AG04449 (cell line): ENCODE measurements at regions not wholly inside any gene's neighbourhood (a gene's known extent, or its start where the extent isn't known, plus 50 kb on each side); places are given as distances from the start of the nearest gene placed in this dataset.

Experiments
- CTCF ChIA-PET: fragments of 350-600 bp; formaldehyde crosslinking; extraction: SDS; loops from one replicate; lab custom pipeline; 2021; ENCODE audit warnings: antibody characterized with exemption; lab: Yijun Ruan, JAX
- POLR2A ChIA-PET: fragments of 400-600, 350-600 bp; formaldehyde crosslinking; extraction: SDS; loops from one replicate; lab custom pipeline; 2020; ENCODE audit warnings: antibody characterized with exemption, inconsistent platforms; lab: Yijun Ruan, JAX
- DNase-seq: peaks from one replicate; pipeline ENCODE4 v3.0.0-alpha.2; 2010; ENCODE audit warnings: low read depth, low spot score
- H3K4me3 ChIP-seq: 2 replicates; pipeline ENCODE4 v1.5.1; 2011; ENCODE audit warnings: low read depth, mild to moderate bottlenecking, control low read depth, low read length
- TF ChIP-seq, protein P1 (sequence below): IDR thresholded peaks from one replicate; pipeline ENCODE4 v1.5.1; 2011; ENCODE audit warnings: mild to moderate bottlenecking, moderate library complexity, low read length, control low read depth, inconsistent platforms; ENCODE audit not compliant: insufficient read depth; ENCODE audit errors: missing control alignments

- no peak for DNase-seq
- no peak overlapping the region for H3K4me3 ChIP-seq
- ChIA-PET CTCF (no interaction called here), POLR2A (no interaction called here)
- TF ChIP-seq, protein P1, sequence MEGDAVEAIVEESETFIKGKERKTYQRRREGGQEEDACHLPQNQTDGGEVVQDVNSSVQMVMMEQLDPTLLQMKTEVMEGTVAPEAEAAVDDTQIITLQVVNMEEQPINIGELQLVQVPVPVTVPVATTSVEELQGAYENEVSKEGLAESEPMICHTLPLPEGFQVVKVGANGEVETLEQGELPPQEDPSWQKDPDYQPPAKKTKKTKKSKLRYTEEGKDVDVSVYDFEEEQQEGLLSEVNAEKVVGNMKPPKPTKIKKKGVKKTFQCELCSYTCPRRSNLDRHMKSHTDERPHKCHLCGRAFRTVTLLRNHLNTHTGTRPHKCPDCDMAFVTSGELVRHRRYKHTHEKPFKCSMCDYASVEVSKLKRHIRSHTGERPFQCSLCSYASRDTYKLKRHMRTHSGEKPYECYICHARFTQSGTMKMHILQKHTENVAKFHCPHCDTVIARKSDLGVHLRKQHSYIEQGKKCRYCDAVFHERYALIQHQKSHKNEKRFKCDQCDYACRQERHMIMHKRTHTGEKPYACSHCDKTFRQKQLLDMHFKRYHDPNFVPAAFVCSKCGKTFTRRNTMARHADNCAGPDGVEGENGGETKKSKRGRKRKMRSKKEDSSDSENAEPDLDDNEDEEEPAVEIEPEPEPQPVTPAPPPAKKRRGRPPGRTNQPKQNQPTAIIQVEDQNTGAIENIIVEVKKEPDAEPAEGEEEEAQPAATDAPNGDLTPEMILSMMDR, result no peak
Observed at GRCh38 chr2:122908159-122908558, 1116.9 kb upstream of the CNTNAP5 start.

DNA sequence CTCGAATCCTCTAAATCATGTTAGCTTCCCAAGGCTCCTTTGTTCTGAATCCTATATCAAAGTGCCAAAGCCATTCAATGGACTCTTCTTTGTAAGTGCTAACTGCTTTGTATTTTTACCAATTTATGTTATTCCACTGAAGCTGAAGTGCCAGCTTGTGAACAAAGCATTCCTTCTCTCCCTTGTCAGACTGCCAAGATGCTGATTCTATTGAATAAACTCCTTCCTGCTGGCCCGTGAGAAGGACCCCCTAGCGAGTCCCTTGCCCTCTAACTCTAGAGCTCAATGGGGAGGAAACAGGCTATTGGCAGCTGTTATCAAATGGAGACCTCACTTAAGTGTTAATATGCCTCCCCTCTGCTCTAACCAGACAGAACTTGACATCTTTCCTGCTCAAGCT lies 1097.9 kb upstream of the CNTNAP5 start:
- no peak for DNase-seq
- no peak overlapping the region for H3K4me3 ChIP-seq
- TF ChIP-seq, protein P1, result no peak
- CTCF ChIA-PET, result no interaction called here
- POLR2A ChIA-PET, result no interaction called here

GRCh38 chr2:122927710-122928557 lies 1097.2 kb upstream of the CNTNAP5 start:
- TF ChIP-seq, protein P1, result no peak
- no peak for DNase-seq
- ChIA-PET POLR2A (no interaction called here), CTCF (no interaction called here)
- H3K4me3 ChIP-seq, result no peak overlapping the region

GRCh38 chr2:122929347-122929746 lies 1095.7 kb upstream of the CNTNAP5 start:
- POLR2A ChIA-PET, result no interaction called here
- DNase-seq, result no peak
- TF ChIP-seq, protein P1, result no peak
- H3K4me3 ChIP-seq, result no peak overlapping the region
- CTCF ChIA-PET, result no interaction called here

DNA sequence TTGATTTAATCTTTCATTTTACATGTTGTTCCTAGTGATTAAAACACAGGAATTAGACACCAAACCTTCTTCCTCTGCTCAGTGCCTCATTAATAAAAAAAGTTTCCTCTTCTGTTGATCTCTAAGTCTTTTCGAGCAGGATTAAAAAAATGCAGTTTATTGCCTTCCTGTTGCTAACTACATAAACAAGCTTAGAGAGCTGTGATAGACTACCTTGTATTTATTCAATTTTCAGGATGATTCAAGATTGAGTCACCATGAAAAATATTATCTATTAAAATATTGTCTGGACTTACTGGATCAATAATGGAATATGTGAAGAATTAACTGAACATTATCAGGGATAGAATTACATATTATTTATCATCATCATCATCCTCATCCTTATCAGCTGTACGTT lies 1089.6 kb upstream of the CNTNAP5 start:
- H3K4me3 ChIP-seq, result no peak overlapping the region
- POLR2A ChIA-PET, result no interaction called here
- no peak for DNase-seq
- TF ChIP-seq, protein P1, result no peak
- CTCF ChIA-PET, result no interaction called here

DNA sequence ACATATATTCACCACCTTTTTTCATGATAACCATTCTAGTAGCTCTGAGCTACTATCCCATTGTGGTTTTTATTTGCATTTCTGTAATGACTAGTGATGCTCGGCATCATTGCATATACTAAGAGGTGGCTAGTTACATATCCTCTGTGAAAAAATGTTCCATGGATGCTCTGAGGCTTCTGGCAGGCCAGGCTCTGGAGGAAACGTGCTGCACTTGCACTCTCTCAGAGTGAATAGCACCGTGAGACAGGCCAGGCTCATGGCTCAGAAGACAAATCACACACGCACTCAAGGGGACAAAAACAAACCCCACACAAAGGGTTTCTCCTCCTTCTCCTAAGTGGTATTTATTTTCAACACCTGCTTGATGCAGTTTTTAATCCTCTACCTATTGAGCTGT lies 1085.3 kb upstream of the CNTNAP5 start:
- CTCF ChIA-PET, result no interaction called here

More for the DNA sequence above, 1085.3 kb upstream of the CNTNAP5 start:
- H3K4me3 ChIP-seq, result no peak overlapping the region
- POLR2A ChIA-PET, result no interaction called here
- TF ChIP-seq, protein P1, result no peak
- no peak for DNase-seq
